ENCODE measurements at regions not wholly inside any gene's neighbourhood (a gene's known extent, or its start where the extent isn't known, plus 50 kb on each side); places are given as distances from the start of the nearest gene placed in this dataset.
"Not testable (repeated sequence)": the region's sequence is repeated elsewhere in the genome, so short reads cannot be mapped to it uniquely, and the experiment has no call there.

GRCh38 chr1:25171013-25171412, 61.3 kb downstream of the SYF2 start:
- H3K36me3 ChIP-seq (ENCODE audit: control insufficient read depth in 5 of 5, insufficient read depth in 5 of 5, low read length in 5 of 5) = not testable (repeated sequence)

DNA sequence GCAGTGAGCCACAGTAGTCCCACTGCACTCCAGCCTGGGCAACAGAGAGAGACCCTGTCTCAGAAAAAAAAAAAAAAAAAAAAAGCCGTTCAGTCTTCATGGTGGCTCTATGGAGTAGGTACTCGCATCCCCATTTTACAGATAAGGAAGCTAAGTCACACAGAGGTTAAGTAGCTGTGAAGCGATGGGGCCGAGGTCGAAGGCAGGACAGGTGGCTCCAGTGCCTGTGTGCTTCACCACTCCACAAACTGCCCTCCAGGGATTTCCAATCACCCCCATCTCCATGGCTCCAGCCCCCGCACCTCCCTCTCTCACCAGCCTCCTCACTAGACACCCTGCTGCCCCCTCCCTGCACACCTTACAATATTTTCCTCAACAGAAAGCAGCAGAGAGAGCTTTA, 61.9 kb downstream of the SYF2 start:
- Histone ChIP-seq H3K9ac (ENCODE audit: low read length in 5 of 5) (no peak overlapping the region), H3K9me3 (ENCODE audit: control insufficient read depth in 5 of 5, low read length in 5 of 5) (no peaks in the 10 kb centered on the region), H3K36me3 (ENCODE audit: control insufficient read depth in 5 of 5, insufficient read depth in 5 of 5, low read length in 5 of 5) (no peaks in the 10 kb centered on the region), H3K27me3 (ENCODE audit: control insufficient read depth in 5 of 5, insufficient read depth in 4 of 5, low read length in 5 of 5) (peaks cover 0 to 7% (median 4%) of the 10 kb centered on the region in 5 donors), H3K4me1 (ENCODE audit: control insufficient read depth in 5 of 5, insufficient read depth in 5 of 5, low read length in 5 of 5) (no peaks in the 10 kb centered on the region), H3K4me3 (ENCODE audit: low read depth in 1 of 5, low read length in 5 of 5) (no peak overlapping the region), H3K27ac (ENCODE audit: low read depth, low read length) (no peak overlapping the region)

More at GRCh38 chr1:25171013-25171412, 61.3 kb downstream of the SYF2 start:
- not testable (repeated sequence) for H3K9me3 ChIP-seq (ENCODE audit: control insufficient read depth in 5 of 5, low read length in 5 of 5); H3K4me3 ChIP-seq (ENCODE audit: low read depth in 1 of 5, low read length in 5 of 5); H3K9ac ChIP-seq (ENCODE audit: low read length in 5 of 5); H3K27ac ChIP-seq (ENCODE audit: low read depth, low read length); H3K27me3 ChIP-seq (ENCODE audit: control insufficient read depth in 5 of 5, insufficient read depth in 4 of 5, low read length in 5 of 5); H3K4me1 ChIP-seq (ENCODE audit: control insufficient read depth in 5 of 5, insufficient read depth in 5 of 5, low read length in 5 of 5)

DNA sequence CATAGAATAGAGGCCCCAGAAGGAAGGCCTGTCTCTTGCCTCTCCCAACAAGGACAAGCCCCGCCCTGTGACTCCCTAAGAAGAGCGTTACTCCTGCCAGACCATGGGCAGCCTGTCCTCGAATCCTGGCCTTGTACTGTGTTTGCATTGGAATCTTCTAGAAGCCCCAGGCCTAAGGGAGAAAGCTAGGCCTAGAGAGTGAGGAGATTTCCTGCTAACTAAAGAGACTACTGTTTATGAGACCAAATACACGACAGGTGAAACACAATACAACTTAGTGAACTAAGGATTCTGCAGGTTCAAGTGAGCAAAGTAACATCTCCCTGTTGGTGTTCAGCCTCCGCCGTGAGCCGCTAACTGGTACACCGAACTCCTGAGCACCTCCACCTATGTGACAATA, 62.7 kb downstream of the SYF2 start:
- Histone ChIP-seq H3K27ac (ENCODE audit: low read depth, low read length) (no peak overlapping the region), H3K36me3 (ENCODE audit: control insufficient read depth in 5 of 5, insufficient read depth in 5 of 5, low read length in 5 of 5) (no peaks in the 10 kb centered on the region), H3K27me3 (ENCODE audit: control insufficient read depth in 5 of 5, insufficient read depth in 4 of 5, low read length in 5 of 5) (peaks cover 0 to 7% (median 4%) of the 10 kb centered on the region in 5 donors), H3K4me1 (ENCODE audit: control insufficient read depth in 5 of 5, insufficient read depth in 5 of 5, low read length in 5 of 5) (no peaks in the 10 kb centered on the region), H3K4me3 (ENCODE audit: low read depth in 1 of 5, low read length in 5 of 5) (no peak overlapping the region), H3K9me3 (ENCODE audit: control insufficient read depth in 5 of 5, low read length in 5 of 5) (no peaks in the 10 kb centered on the region), H3K9ac (ENCODE audit: low read length in 5 of 5) (no peak overlapping the region)

DNA sequence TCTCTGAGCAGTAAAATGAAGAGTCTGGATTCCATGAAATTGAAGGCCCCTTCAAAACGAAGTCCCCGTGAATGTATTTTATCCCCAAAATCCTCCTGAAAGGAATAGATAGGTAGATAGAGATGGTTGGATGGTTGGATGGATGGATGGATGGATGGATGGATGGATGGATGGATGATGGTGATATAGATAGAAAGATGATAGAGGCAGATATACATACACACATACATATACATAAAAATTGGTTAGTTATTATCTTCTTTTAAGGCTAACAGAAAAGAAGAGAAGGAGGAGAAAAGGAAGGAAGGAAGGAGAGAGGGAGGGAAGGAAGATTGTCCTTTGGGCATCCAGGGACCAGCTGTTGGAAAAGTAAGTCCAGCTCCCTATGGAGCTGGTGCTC, 63.1 kb downstream of the SYF2 start:
- H3K27me3 ChIP-seq (ENCODE audit: control insufficient read depth in 5 of 5, insufficient read depth in 4 of 5, low read length in 5 of 5) = peaks cover 0 to 7% (median 4%) of the 10 kb centered on the region in 5 donors
- no peaks in the 10 kb centered on the region for H3K9me3 ChIP-seq (ENCODE audit: control insufficient read depth in 5 of 5, low read length in 5 of 5)
- H3K4me1 ChIP-seq (ENCODE audit: control insufficient read depth in 5 of 5, insufficient read depth in 5 of 5, low read length in 5 of 5) = no peaks in the 10 kb centered on the region
- H3K36me3 ChIP-seq (ENCODE audit: control insufficient read depth in 5 of 5, insufficient read depth in 5 of 5, low read length in 5 of 5) = no peaks in the 10 kb centered on the region
- no peak overlapping the region for H3K9ac ChIP-seq (ENCODE audit: low read length in 5 of 5)
- no peak overlapping the region for H3K4me3 ChIP-seq (ENCODE audit: low read depth in 1 of 5, low read length in 5 of 5)
- no peak overlapping the region for H3K27ac ChIP-seq (ENCODE audit: low read depth, low read length)

DNA sequence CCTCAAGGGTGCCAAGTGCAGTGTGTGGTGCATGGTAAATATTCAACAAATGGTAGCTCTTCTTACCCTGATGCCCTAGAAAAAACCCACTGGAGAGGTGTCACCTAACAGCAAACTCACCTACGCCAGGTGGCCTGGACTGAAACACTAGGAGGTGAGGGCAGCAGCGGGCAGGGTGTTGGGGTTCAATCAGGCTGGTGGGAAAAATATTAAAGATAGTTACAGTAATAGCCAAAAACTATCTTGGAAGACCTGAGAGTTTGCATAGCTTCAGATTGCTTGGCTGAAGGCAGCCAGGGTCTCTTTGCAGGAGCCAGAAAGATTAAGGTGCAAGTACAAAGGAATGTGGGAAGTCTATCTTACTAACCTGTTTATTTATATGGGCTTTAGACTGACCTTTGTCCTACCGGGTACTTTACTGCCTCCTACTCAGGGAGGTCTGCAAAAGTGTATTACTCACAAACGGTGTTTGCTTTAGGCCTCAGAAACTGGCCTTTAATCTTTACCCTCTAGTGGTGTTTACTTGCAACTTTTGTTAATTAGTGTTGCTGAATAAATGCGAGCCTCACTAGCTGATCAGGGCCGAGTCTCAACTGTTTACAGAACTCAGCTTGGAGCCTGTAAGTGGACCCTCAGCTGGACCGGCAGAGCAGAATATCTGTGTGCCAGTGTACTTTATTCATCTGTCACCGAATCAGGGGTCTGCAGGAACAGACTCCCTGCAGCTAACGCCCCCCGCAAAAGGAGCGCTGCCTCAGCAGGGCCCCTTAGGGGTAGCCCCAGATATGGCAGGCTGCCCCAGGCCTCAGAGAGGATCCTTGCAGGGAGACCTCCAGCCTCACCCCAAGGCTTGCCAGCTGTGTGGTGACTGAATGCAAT, 63.9 kb downstream of the SYF2 start:
- no peaks in the 10 kb centered on the region for H3K4me1 ChIP-seq (ENCODE audit: control insufficient read depth in 5 of 5, insufficient read depth in 5 of 5, low read length in 5 of 5)
- no peak overlapping the region for H3K9ac ChIP-seq (ENCODE audit: low read length in 5 of 5)
- no peaks in the 10 kb centered on the region for H3K9me3 ChIP-seq (ENCODE audit: control insufficient read depth in 5 of 5, low read length in 5 of 5)
- H3K27ac ChIP-seq (ENCODE audit: low read depth, low read length) = no peak overlapping the region
- no peaks in the 10 kb centered on the region for H3K36me3 ChIP-seq (ENCODE audit: control insufficient read depth in 5 of 5, insufficient read depth in 5 of 5, low read length in 5 of 5)
- no peak overlapping the region for H3K4me3 ChIP-seq (ENCODE audit: low read depth in 1 of 5, low read length in 5 of 5)
- peaks cover 0 to 11% (median 4%) of the 10 kb centered on the region in 5 donors for H3K27me3 ChIP-seq (ENCODE audit: control insufficient read depth in 5 of 5, insufficient read depth in 4 of 5, low read length in 5 of 5)

GRCh38 chr1:25167269-25168192, 64.8 kb downstream of the SYF2 start:
- Histone ChIP-seq H3K27me3 (ENCODE audit: control insufficient read depth in 5 of 5, insufficient read depth in 4 of 5, low read length in 5 of 5) (peaks cover 0 to 11% (median 4%) of the 10 kb centered on the region in 5 donors), H3K36me3 (ENCODE audit: control insufficient read depth in 5 of 5, insufficient read depth in 5 of 5, low read length in 5 of 5) (no peaks in the 10 kb centered on the region), H3K9ac (ENCODE audit: low read length in 5 of 5) (no peak overlapping the region), H3K4me1 (ENCODE audit: control insufficient read depth in 5 of 5, insufficient read depth in 5 of 5, low read length in 5 of 5) (no peaks in the 10 kb centered on the region), H3K9me3 (ENCODE audit: control insufficient read depth in 5 of 5, low read length in 5 of 5) (no peaks in the 10 kb centered on the region), H3K27ac (ENCODE audit: low read depth, low read length) (no peak overlapping the region), H3K4me3 (ENCODE audit: low read depth in 1 of 5, low read length in 5 of 5) (no peak overlapping the region)

GRCh38 chr1:25166847-25167246, 65.5 kb downstream of the SYF2 start:
- Histone ChIP-seq H3K9me3 (ENCODE audit: control insufficient read depth in 5 of 5, low read length in 5 of 5) (peaks cover 0 to 3% (median 0%) of the 10 kb centered on the region in 5 donors), H3K4me1 (ENCODE audit: control insufficient read depth in 5 of 5, insufficient read depth in 5 of 5, low read length in 5 of 5) (no peaks in the 10 kb centered on the region), H3K27ac (ENCODE audit: low read depth, low read length) (no peak overlapping the region), H3K4me3 (ENCODE audit: low read depth in 1 of 5, low read length in 5 of 5) (no peak overlapping the region), H3K36me3 (ENCODE audit: control insufficient read depth in 5 of 5, insufficient read depth in 5 of 5, low read length in 5 of 5) (no peaks in the 10 kb centered on the region), H3K9ac (ENCODE audit: low read length in 5 of 5) (no peak overlapping the region), H3K27me3 (ENCODE audit: control insufficient read depth in 5 of 5, insufficient read depth in 4 of 5, low read length in 5 of 5) (peaks cover 0 to 11% (median 4%) of the 10 kb centered on the region in 5 donors)

- Histone ChIP-seq H3K4me1 (ENCODE audit: control insufficient read depth in 5 of 5, insufficient read depth in 5 of 5, low read length in 5 of 5) (no peaks in the 10 kb centered on the region), H3K27ac (ENCODE audit: low read depth, low read length) (no peak overlapping the region), H3K9me3 (ENCODE audit: control insufficient read depth in 5 of 5, low read length in 5 of 5) (peaks cover 0 to 3% (median 0%) of the 10 kb centered on the region in 5 donors), H3K4me3 (ENCODE audit: low read depth in 1 of 5, low read length in 5 of 5) (no peak overlapping the region), H3K36me3 (ENCODE audit: control insufficient read depth in 5 of 5, insufficient read depth in 5 of 5, low read length in 5 of 5) (no peaks in the 10 kb centered on the region), H3K9ac (ENCODE audit: low read length in 5 of 5) (no peak overlapping the region), H3K27me3 (ENCODE audit: control insufficient read depth in 5 of 5, insufficient read depth in 4 of 5, low read length in 5 of 5) (peaks cover 0 to 11% (median 4%) of the 10 kb centered on the region in 5 donors)
These were observed 68.3 kb downstream of the SYF2 start for GRCh38 chr1:25163986-25164385.

GRCh38 chr1:25161981-25162380, 70.3 kb downstream of the SYF2 start:
- Histone ChIP-seq H3K36me3 (ENCODE audit: control insufficient read depth in 5 of 5, insufficient read depth in 5 of 5, low read length in 5 of 5) (no peaks in the 10 kb centered on the region), H3K4me1 (ENCODE audit: control insufficient read depth in 5 of 5, insufficient read depth in 5 of 5, low read length in 5 of 5) (no peaks in the 10 kb centered on the region), H3K4me3 (ENCODE audit: low read depth in 1 of 5, low read length in 5 of 5) (no peak overlapping the region), H3K27me3 (ENCODE audit: control insufficient read depth in 5 of 5, insufficient read depth in 4 of 5, low read length in 5 of 5) (peaks cover 0 to 4% (median 0%) of the 10 kb centered on the region in 5 donors), H3K27ac (ENCODE audit: low read depth, low read length) (no peak overlapping the region), H3K9ac (ENCODE audit: low read length in 5 of 5) (no peak overlapping the region), H3K9me3 (ENCODE audit: control insufficient read depth in 5 of 5, low read length in 5 of 5) (peaks cover 0 to 3% (median 0%) of the 10 kb centered on the region in 5 donors)

GRCh38 chr1:25157846-25158245, 74.5 kb downstream of the SYF2 start:
- Histone ChIP-seq H3K4me3 (ENCODE audit: low read depth in 1 of 5, low read length in 5 of 5) (no peak overlapping the region), H3K27me3 (ENCODE audit: control insufficient read depth in 5 of 5, insufficient read depth in 4 of 5, low read length in 5 of 5) (no peaks in the 10 kb centered on the region), H3K9ac (ENCODE audit: low read length in 5 of 5) (no peak overlapping the region), H3K4me1 (ENCODE audit: control insufficient read depth in 5 of 5, insufficient read depth in 5 of 5, low read length in 5 of 5) (no peaks in the 10 kb centered on the region), H3K27ac (ENCODE audit: low read depth, low read length) (no peak overlapping the region), H3K9me3 (ENCODE audit: control insufficient read depth in 5 of 5, low read length in 5 of 5) (peaks cover 0 to 8% (median 0%) of the 10 kb centered on the region in 5 donors), H3K36me3 (ENCODE audit: control insufficient read depth in 5 of 5, insufficient read depth in 5 of 5, low read length in 5 of 5) (no peaks in the 10 kb centered on the region)

Data from subcutaneous abdominal adipose tissue (tissue), 5 donors.